ENCODE measurements at regions not wholly inside any gene's neighbourhood (a gene's known extent, or its start where the extent isn't known, plus 50 kb on each side); places are given as distances from the start of the nearest gene placed in this dataset.

GRCh38 chr12:75783093-75783877 is 248.3 kb downstream of the PHLDA1 start:
- H3K4me3 ChIP-seq = no peak overlapping the region
- H3K36me3 ChIP-seq = no peaks in the 10 kb centered on the region
- H3K27ac ChIP-seq = no peak overlapping the region
- no peak for DNase-seq (ENCODE audit: extremely low spot score in 2 of 2)
- no peaks in the 10 kb centered on the region for H3K4me1 ChIP-seq
- no peaks in the 10 kb centered on the region for H3K9me3 ChIP-seq
- TF ChIP-seq CTCF (IDR thresholded peaks at IDR 0.05) (no peak), POLR2A (IDR thresholded peaks at IDR 0.05) (no peak), POLR2AphosphoS5 (IDR thresholded peaks at IDR 0.05; ENCODE audit: insufficient read depth in 1 of 2, low read depth in 1 of 2) (no peak)
- H3K27me3 ChIP-seq = no peaks in the 10 kb centered on the region
- intact Hi-C loops (cut with DNase I) = no loop called here

- DNase-seq (ENCODE audit: extremely low spot score in 2 of 2) = no peak
- no peak for TF ChIP-seq CTCF (IDR thresholded peaks at IDR 0.05)
- no peaks in the 10 kb centered on the region for H3K4me1 ChIP-seq
- H3K9me3 ChIP-seq = no peaks in the 10 kb centered on the region
- no peaks in the 10 kb centered on the region for H3K36me3 ChIP-seq
- H3K27me3 ChIP-seq = no peaks in the 10 kb centered on the region
- H3K27ac ChIP-seq = no peak overlapping the region
- intact Hi-C loops (cut with DNase I) = no loop called here
- no peak overlapping the region for H3K4me3 ChIP-seq
Measured at GRCh38 chr12:75782069-75782581, 249.5 kb downstream of the PHLDA1 start.

- no peaks in the 10 kb centered on the region for H3K27me3 ChIP-seq
- intact Hi-C loops (cut with DNase I) = no loop called here
- no peaks in the 10 kb centered on the region for H3K9me3 ChIP-seq
- no peak overlapping the region for H3K27ac ChIP-seq
- H3K4me3 ChIP-seq = no peak overlapping the region
- no peaks in the 10 kb centered on the region for H3K4me1 ChIP-seq
- TF ChIP-seq POLR2A (IDR thresholded peaks at IDR 0.05) (no peak), CTCF (IDR thresholded peaks at IDR 0.05) (no peak), POLR2AphosphoS5 (IDR thresholded peaks at IDR 0.05; ENCODE audit: insufficient read depth in 1 of 2, low read depth in 1 of 2) (no peak)
- DNase-seq (ENCODE audit: extremely low spot score in 2 of 2) = no peak
- H3K36me3 ChIP-seq = no peaks in the 10 kb centered on the region
Measured at GRCh38 chr12:75781532-75782046, 250.0 kb downstream of the PHLDA1 start.

- DNase-seq (ENCODE audit: extremely low spot score in 2 of 2) = no peak
- intact Hi-C loops (cut with DNase I) = no loop called here
- H3K27me3 ChIP-seq = no peaks in the 10 kb centered on the region
- H3K9me3 ChIP-seq = no peaks in the 10 kb centered on the region
- H3K4me3 ChIP-seq = no peak overlapping the region
- H3K27ac ChIP-seq = no peak overlapping the region
- H3K36me3 ChIP-seq = no peaks in the 10 kb centered on the region
- TF ChIP-seq POLR2AphosphoS5 (IDR thresholded peaks at IDR 0.05; ENCODE audit: insufficient read depth in 1 of 2, low read depth in 1 of 2) = no peak
- TF ChIP-seq CTCF (IDR thresholded peaks at IDR 0.05) = no peak
- TF ChIP-seq POLR2A (IDR thresholded peaks at IDR 0.05) = no peak
- no peaks in the 10 kb centered on the region for H3K4me1 ChIP-seq
Measured at GRCh38 chr12:75779891-75780496, 251.6 kb downstream of the PHLDA1 start.

Data from vagina (tissue), 2 donors.